ENCODE measurements at regions not wholly inside any gene's neighbourhood (a gene's known extent, or its start where the extent isn't known, plus 50 kb on each side); places are given as distances from the start of the nearest gene placed in this dataset.

GRCh38 chr2:204176306-204176705, 239.7 kb downstream of the ICOS start:
- no peaks in the 10 kb centered on the region for H3K27me3 ChIP-seq
- no peak for DNase-seq (ENCODE audit: low spot score in 2 of 2)
- no peak for TF ChIP-seq POLR2A (IDR thresholded peaks at IDR 0.05)
- TF ChIP-seq EP300 (IDR thresholded peaks at IDR 0.05), result no peak
- no peak for TF ChIP-seq CTCF (IDR thresholded peaks at IDR 0.05)
- H3K4me3 ChIP-seq, result no peak overlapping the region
- no peak overlapping the region for H3K27ac ChIP-seq
- no peaks in the 10 kb centered on the region for H3K36me3 ChIP-seq
- H3K4me1 ChIP-seq, result no peaks in the 10 kb centered on the region
- WGBS, 2 donors, result 98 to 100% methylated on average over 1 of the region's 1 CpG
- H3K9me3 ChIP-seq, result no peaks in the 10 kb centered on the region

- H3K4me3 ChIP-seq, result no peak overlapping the region
- H3K27me3 ChIP-seq, result no peaks in the 10 kb centered on the region
- WGBS, 2 donors, result 75 to 83% methylated on average over 4 of the region's 4 CpGs
- no peak for TF ChIP-seq EP300 (IDR thresholded peaks at IDR 0.05)
- no peak for TF ChIP-seq POLR2A (IDR thresholded peaks at IDR 0.05)
- no peak for TF ChIP-seq CTCF (IDR thresholded peaks at IDR 0.05)
- H3K27ac ChIP-seq, result no peak overlapping the region
- no peaks in the 10 kb centered on the region for H3K36me3 ChIP-seq
- no peaks in the 10 kb centered on the region for H3K4me1 ChIP-seq
- DNase-seq (ENCODE audit: low spot score in 2 of 2), result no peak
- H3K9me3 ChIP-seq, result no peaks in the 10 kb centered on the region
Measured at GRCh38 chr2:204177251-204177976, 240.9 kb downstream of the ICOS start.

- WGBS, 2 donors, result 59 to 64% methylated on average over 3 of the region's 3 CpGs
- Histone ChIP-seq H3K4me3 (no peak overlapping the region), H3K27me3 (no peaks in the 10 kb centered on the region), H3K36me3 (no peaks in the 10 kb centered on the region), H3K9me3 (no peaks in the 10 kb centered on the region), H3K27ac (no peak overlapping the region), H3K4me1 (no peaks in the 10 kb centered on the region)
- peak; percentile 31 to 57 (median 36) for TF ChIP-seq CTCF (IDR thresholded peaks at IDR 0.05)
- TF ChIP-seq EP300 (IDR thresholded peaks at IDR 0.05), result no peak
- TF ChIP-seq POLR2A (IDR thresholded peaks at IDR 0.05), result no peak
- DNase-seq (ENCODE audit: low spot score in 2 of 2), result peak; percentile 42 to 64
Measured at GRCh38 chr2:204177977-204178522, 241.5 kb downstream of the ICOS start.

- H3K36me3 ChIP-seq, result no peaks in the 10 kb centered on the region
Measured at GRCh38 chr2:204180649-204181048, 244.1 kb downstream of the ICOS start.

More at GRCh38 chr2:204180649-204181048, 244.1 kb downstream of the ICOS start:
- TF ChIP-seq CTCF (IDR thresholded peaks at IDR 0.05), result no peak
- TF ChIP-seq EP300 (IDR thresholded peaks at IDR 0.05), result no peak
- no peak for TF ChIP-seq POLR2A (IDR thresholded peaks at IDR 0.05)
- H3K4me1 ChIP-seq, result no peaks in the 10 kb centered on the region
- H3K4me3 ChIP-seq, result no peak overlapping the region
- H3K27me3 ChIP-seq, result no peaks in the 10 kb centered on the region
- no peak for DNase-seq (ENCODE audit: low spot score in 2 of 2)
- no peaks in the 10 kb centered on the region for H3K9me3 ChIP-seq
- H3K27ac ChIP-seq, result no peak overlapping the region
- WGBS, 2 donors, result 50 to 57% methylated on average over 1 of the region's 1 CpG
